GM12878 (cell line): ENCODE measurements at regions not wholly inside any gene's neighbourhood (a gene's known extent, or its start where the extent isn't known, plus 50 kb on each side); places are given as distances from the start of the nearest gene placed in this dataset.
A peak's percentile ranks its signal among the peaks of the same experiment; 100 is the strongest.

Experiments used
- ATAC-seq: fragments of 200-7000 bp; cut with Tn5 transposase; 3 replicates; pipeline ENCODE4 v1.9.1; 2020; ENCODE audit warnings: mild to moderate bottlenecking, moderate library complexity
- BruUV-seq: library from RNA; stranded (reverse); fragments of 400-500 nt; replicated peaks from 2 replicates; lab custom pipeline; 2021; lab: Mats Ljungman, UMichigan
- CTCF ChIA-PET: fragments of 300-600 bp; sonication (Branson Sonifier 250); formaldehyde crosslinking; extraction: SDS; loops from one replicate; lab custom pipeline; 2021; ENCODE audit warnings: inconsistent platforms; lab: Yijun Ruan, JAX
- POLR2A ChIA-PET: fragments of 350-600 bp; formaldehyde crosslinking; extraction: SDS; loops from one replicate; lab custom pipeline; 2021; ENCODE audit warnings: inconsistent platforms; lab: Charles Lee
- RAD21 ChIA-PET: fragments of 300-600 bp; sonication (Branson Sonifier 250); formaldehyde crosslinking; loops from one replicate; lab custom pipeline; 2023; ENCODE audit warnings: antibody characterized with exemption; ENCODE audit not compliant: unreplicated experiment; lab: Charles Lee
- SMC1A ChIA-PET: fragments of 300-600 bp; sonication (Branson Sonifier 250); formaldehyde crosslinking; loops from one replicate; lab custom pipeline; 2023; ENCODE audit not compliant: unreplicated experiment, uncharacterized antibody; lab: Charles Lee
- DNase-seq: peaks from one replicate; pipeline ENCODE4 v3.0.0-alpha.2; 2011; ENCODE audit warnings: low read depth, low spot score
- FAIRE-seq: peaks from 3 replicates; lab custom pipeline; 2011; peaks lifted over from hg19 to GRCh38; lab: Jason Lieb, UNC
- H2AFZ ChIP-seq: 2 replicates; pipeline ENCODE4 v1.6.0; 2011; ENCODE audit warnings: low read depth, low read length, control low read depth; ENCODE audit not compliant: control insufficient read depth
- H3K27ac ChIP-seq: 2 replicates; pipeline ENCODE4 v1.5.1; 2011; ENCODE audit warnings: control low read depth; ENCODE audit not compliant: control insufficient read depth, insufficient read depth
- H3K27me3 ChIP-seq, 2 experiments: replicated peaks in 1 of 2; 2 replicates each; pipeline versions ENCODE4 v1.6.0 to v1.6.1; 2011; ENCODE audit warnings: low read length in 1 of 2; ENCODE audit not compliant: control insufficient read depth in 2 of 2, insufficient read depth in 2 of 2
- H3K36me3 ChIP-seq, 2 experiments: 2 replicates each; pipeline ENCODE4 v1.5.1; 2011; ENCODE audit warnings: low read length in 1 of 2; ENCODE audit not compliant: control insufficient read depth in 2 of 2, insufficient read depth in 2 of 2
- H3K4me1 ChIP-seq: 2 replicates; pipeline ENCODE4 v1.6.1; 2011; ENCODE audit warnings: mild to moderate bottlenecking, low read length, moderate library complexity, mixed read lengths; ENCODE audit not compliant: control insufficient read depth, insufficient read depth
- H3K4me2 ChIP-seq: 2 replicates; pipeline ENCODE4 v1.6.0; 2011; ENCODE audit warnings: control low read depth; ENCODE audit not compliant: control insufficient read depth, insufficient read depth
- H3K4me3 ChIP-seq: fragments of 200-600 bp; sonication (generic); 2 replicates; pipeline ENCODE4 v1.5.1; 2016
- H3K79me2 ChIP-seq: 2 replicates; pipeline ENCODE4 v1.6.0; 2011; ENCODE audit warnings: low read length; ENCODE audit not compliant: control insufficient read depth, insufficient read depth
- H3K9ac ChIP-seq: 2 replicates; pipeline ENCODE4 v1.8.0; 2011; ENCODE audit warnings: low read length, control low read depth, mixed read lengths; ENCODE audit not compliant: control insufficient read depth, insufficient read depth
- H3K9me3 ChIP-seq: replicated peaks from 3 replicates; pipeline ENCODE4 v1.5.1; 2011; ENCODE audit warnings: mild to moderate bottlenecking, low read length; ENCODE audit not compliant: control insufficient read depth, insufficient read depth
- H4K20me1 ChIP-seq: 2 replicates; pipeline ENCODE4 v1.6.0; 2011; ENCODE audit not compliant: control insufficient read depth, insufficient read depth
- ASH2L ChIP-seq: fragments of 300-600, 200-600 bp; sonication (generic); IDR thresholded peaks from 2 replicates; pipeline ENCODE4 v1.6.1; 2017; ENCODE audit warnings: low read depth, mild to moderate bottlenecking, borderline replicate concordance
- BHLHE40 ChIP-seq, 2 experiments: fragments of 450-650 bp in 1 of 2; IDR thresholded peaks; 2 replicates each; pipeline ENCODE4 v1.6.1; 2011 to 2017; ENCODE audit warnings: low read depth in 2 of 2, borderline replicate concordance in 1 of 2, improper control_type of control experiment in 1 of 2, low read length in 1 of 2, mild to moderate bottlenecking in 1 of 2
- EP300 ChIP-seq, 2 experiments: fragments of 150-350 bp in 1 of 2; IDR thresholded peaks; 2 replicates each; pipeline ENCODE4 v1.6.1; 2011 to 2012; ENCODE audit warnings: low read depth in 2 of 2, low read length in 2 of 2, borderline replicate concordance in 1 of 2, improper control_type of control experiment in 1 of 2, inconsistent platforms in 1 of 2; ENCODE audit not compliant: control insufficient read depth in 1 of 2
- ESRRA ChIP-seq: IDR thresholded peaks from 2 replicates; pipeline ENCODE4 v1.6.1; 2012; ENCODE audit warnings: mild to moderate bottlenecking, low read length, improper control_type of control experiment
- HDAC6 ChIP-seq: fragments of 200-600 bp; sonication (generic); IDR thresholded peaks from one replicate; pipeline ENCODE4 v1.8.0; 2017; ENCODE audit warnings: antibody characterized with exemption; ENCODE audit not compliant: unreplicated experiment
- HDGF ChIP-seq: fragments of 450-650 bp; IDR thresholded peaks from 2 replicates; pipeline ENCODE4 v1.6.1; 2016; ENCODE audit warnings: antibody characterized with exemption
- NBN ChIP-seq: fragments of 450-650 bp; IDR thresholded peaks from 2 replicates; pipeline ENCODE4 v1.6.1; 2016
- RAD51 ChIP-seq: fragments of 450-650 bp; IDR thresholded peaks from 2 replicates; pipeline ENCODE4 v1.6.1; 2016; ENCODE audit warnings: moderate library complexity, mild to moderate bottlenecking, inconsistent platforms
- SMAD5 ChIP-seq: IDR thresholded peaks from 2 replicates; pipeline ENCODE4 v1.6.1; 2016; ENCODE audit warnings: antibody characterized with exemption, low read depth
- SRF ChIP-seq, 2 experiments: IDR thresholded peaks; 2 replicates each; pipeline ENCODE4 v1.6.1; 2011; ENCODE audit warnings: low read depth in 2 of 2, low read length in 2 of 2, mild to moderate bottlenecking in 1 of 2, moderate library complexity in 1 of 2
- ZNF24 ChIP-seq: fragments of 450-650 bp; IDR thresholded peaks from 2 replicates; pipeline ENCODE4 v1.6.1; 2017; ENCODE audit warnings: antibody characterized with exemption, mild to moderate bottlenecking
- WGBS: methylation state at CpG from one replicate; pipeline ENCODE4 v1.1.6; 2016; ENCODE audit warnings: low lambda C conversion rate; ENCODE audit not compliant: insufficient replicate concordance, insufficient coverage; ENCODE audit errors: missing lambda C conversion rate; 5-methylcytosine and 5-hydroxymethylcytosine counted together
- in situ Hi-C: fragments of 300-500 bp; cut with MboI; formaldehyde crosslinking; loops from 9 replicates; pipeline ENCODE4 v1.14.3; 2018; ENCODE audit warnings: mixed read lengths
- intact Hi-C: fragments of 100-400 bp; cut with micrococcal nuclease; formaldehyde crosslinking; loops from one replicate; pipeline ENCODE4 v1.14.2; 2022; ENCODE audit not compliant: unreplicated experiment
- TF ChIP-seq, protein P1 (sequence below): IDR thresholded peaks from 2 replicates; pipeline ENCODE4 v1.6.1; 2011; ENCODE audit warnings: low read depth, low read length, improper control_type of control experiment, borderline replicate concordance
- TF ChIP-seq, protein P2 (sequence below): fragments of 450-650 bp; IDR thresholded peaks from 2 replicates; pipeline ENCODE4 v1.6.1; 2018; ENCODE audit warnings: mild to moderate bottlenecking, low read depth, moderate library complexity; ENCODE audit not compliant: partially characterized antibody
- TF ChIP-seq, protein P3 (sequence below): fragments of 450-650 bp; IDR thresholded peaks from 2 replicates; pipeline ENCODE4 v1.6.1; 2016; ENCODE audit warnings: mild to moderate bottlenecking

- BruUV-seq = no TSS peak
- H3K27ac ChIP-seq = peak overlapping the region; percentile 75
- intact Hi-C loops = no loop called here
- no peak overlapping the region for H3K4me3 ChIP-seq
- in situ Hi-C loops = loop anchor here (25.0 kb wide), 1 partner anchor 243 kb away; no protein-coding TSS in a partner anchor
- no peaks in the 10 kb centered on the region for H3K36me3 ChIP-seq
- 0% methylated on average over 1 of the region's 1 CpG for WGBS
- H3K27me3 ChIP-seq = no peaks in the 10 kb centered on the region
- H3K4me2 ChIP-seq = peak overlapping the region; percentile 38; the same call in 1 of the 2 replicates
- ChIA-PET POLR2A (no interaction called here), CTCF (interaction anchor here (0.6 to 1.2 kb wide), 4 partner anchors 15 to 812 kb away, joined by 3 read pairs; no protein-coding TSS in a partner anchor), SMC1A (interaction anchor here (0.6 to 1.3 kb wide), 3 partner anchors 35 to 496 kb away, joined by 3 to 5 read pairs (median 5); no protein-coding TSS in a partner anchor), RAD21 (interaction anchor here (1.6 kb wide), 1 partner anchor 31 kb away, joined by 3 read pairs; no protein-coding TSS in a partner anchor)
- H3K79me2 ChIP-seq = no peaks in the 10 kb centered on the region
- no peak for FAIRE-seq
- H3K9me3 ChIP-seq = no peaks in the 10 kb centered on the region
- H4K20me1 ChIP-seq = no peaks in the 10 kb centered on the region
- no peak for DNase-seq
- H2AFZ ChIP-seq = peak overlapping the region; percentile 74
- no peak overlapping the region; the same call in 1 of the 2 replicates for H3K9ac ChIP-seq
- H3K4me1 ChIP-seq = peaks cover 34% of the 10 kb centered on the region
- ATAC-seq = peak; percentile 89
- TF ChIP-seq EP300 (IDR thresholded peaks at IDR 0.05; ENCODE audit: borderline replicate concordance in 1 of 2, control insufficient read depth in 1 of 2, low read depth in 2 of 2, low read length in 2 of 2) (peak in 1 of 2 experiments; percentile 26; a peak in 1 of 4 replicates), ZNF24 (no peak), SRF (IDR thresholded peaks at IDR 0.05; ENCODE audit: low read depth in 2 of 2, low read length in 2 of 2) (no peak), BHLHE40 (IDR thresholded peaks at IDR 0.05; ENCODE audit: borderline replicate concordance in 1 of 2, low read depth in 2 of 2, low read length in 1 of 2) (peak; percentile 75 to 81), SMAD5 (no peak), ASH2L (0 out of 2 replicates have a peak, but pooled peaks have one; percentile 33), HDAC6 (no peak), RAD51 (peak; percentile 87), ESRRA (no peak), NBN (0 out of 2 replicates have a peak, but pooled peaks have one; percentile 36), HDGF (0 out of 2 replicates have a peak, but pooled peaks have one; percentile 14)
- TF ChIP-seq, protein P1, sequence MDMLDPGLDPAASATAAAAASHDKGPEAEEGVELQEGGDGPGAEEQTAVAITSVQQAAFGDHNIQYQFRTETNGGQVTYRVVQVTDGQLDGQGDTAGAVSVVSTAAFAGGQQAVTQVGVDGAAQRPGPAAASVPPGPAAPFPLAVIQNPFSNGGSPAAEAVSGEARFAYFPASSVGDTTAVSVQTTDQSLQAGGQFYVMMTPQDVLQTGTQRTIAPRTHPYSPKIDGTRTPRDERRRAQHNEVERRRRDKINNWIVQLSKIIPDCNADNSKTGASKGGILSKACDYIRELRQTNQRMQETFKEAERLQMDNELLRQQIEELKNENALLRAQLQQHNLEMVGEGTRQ = no peak; the same call in 1 of the 2 replicates
- TF ChIP-seq, protein P2, sequence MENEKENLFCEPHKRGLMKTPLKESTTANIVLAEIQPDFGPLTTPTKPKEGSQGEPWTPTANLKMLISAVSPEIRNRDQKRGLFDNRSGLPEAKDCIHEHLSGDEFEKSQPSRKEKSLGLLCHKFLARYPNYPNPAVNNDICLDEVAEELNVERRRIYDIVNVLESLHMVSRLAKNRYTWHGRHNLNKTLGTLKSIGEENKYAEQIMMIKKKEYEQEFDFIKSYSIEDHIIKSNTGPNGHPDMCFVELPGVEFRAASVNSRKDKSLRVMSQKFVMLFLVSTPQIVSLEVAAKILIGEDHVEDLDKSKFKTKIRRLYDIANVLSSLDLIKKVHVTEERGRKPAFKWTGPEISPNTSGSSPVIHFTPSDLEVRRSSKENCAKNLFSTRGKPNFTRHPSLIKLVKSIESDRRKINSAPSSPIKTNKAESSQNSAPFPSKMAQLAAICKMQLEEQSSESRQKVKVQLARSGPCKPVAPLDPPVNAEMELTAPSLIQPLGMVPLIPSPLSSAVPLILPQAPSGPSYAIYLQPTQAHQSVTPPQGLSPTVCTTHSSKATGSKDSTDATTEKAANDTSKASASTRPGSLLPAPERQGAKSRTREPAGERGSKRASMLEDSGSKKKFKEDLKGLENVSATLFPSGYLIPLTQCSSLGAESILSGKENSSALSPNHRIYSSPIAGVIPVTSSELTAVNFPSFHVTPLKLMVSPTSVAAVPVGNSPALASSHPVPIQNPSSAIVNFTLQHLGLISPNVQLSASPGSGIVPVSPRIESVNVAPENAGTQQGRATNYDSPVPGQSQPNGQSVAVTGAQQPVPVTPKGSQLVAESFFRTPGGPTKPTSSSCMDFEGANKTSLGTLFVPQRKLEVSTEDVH = no peak
- TF ChIP-seq, protein P3, sequence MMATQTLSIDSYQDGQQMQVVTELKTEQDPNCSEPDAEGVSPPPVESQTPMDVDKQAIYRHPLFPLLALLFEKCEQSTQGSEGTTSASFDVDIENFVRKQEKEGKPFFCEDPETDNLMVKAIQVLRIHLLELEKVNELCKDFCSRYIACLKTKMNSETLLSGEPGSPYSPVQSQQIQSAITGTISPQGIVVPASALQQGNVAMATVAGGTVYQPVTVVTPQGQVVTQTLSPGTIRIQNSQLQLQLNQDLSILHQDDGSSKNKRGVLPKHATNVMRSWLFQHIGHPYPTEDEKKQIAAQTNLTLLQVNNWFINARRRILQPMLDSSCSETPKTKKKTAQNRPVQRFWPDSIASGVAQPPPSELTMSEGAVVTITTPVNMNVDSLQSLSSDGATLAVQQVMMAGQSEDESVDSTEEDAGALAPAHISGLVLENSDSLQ = no peak
Measured at GRCh38 chrX:120755066-120755846, 120.4 kb downstream of the CT47B1 start.
